Activated naive CD4-positive, alpha-beta T cell treated with anti-CD3 and anti-CD28 coated beads for 36 hours (primary cell): ENCODE measurements at regions not wholly inside any gene's neighbourhood (a gene's known extent, or its start where the extent isn't known, plus 50 kb on each side); places are given as distances from the start of the nearest gene placed in this dataset.

Source experiments
- CTCF ChIA-PET: fragments of 350-600 bp; sonication (Branson Sonifier 250); formaldehyde crosslinking; loops from one replicate; lab custom pipeline; 2021; ENCODE audit warnings: antibody characterized with exemption; lab: Charles Lee
- DNase-seq: peaks from one replicate; pipeline ENCODE4 v3.0.0-alpha.2; 2020
- H3K27ac Mint-ChIP-seq: one replicate; pipeline ENCODE4 v1.8.0; 2021; ENCODE audit warnings: mild to moderate bottlenecking, mixed read lengths
- H3K27me3 Mint-ChIP-seq: one replicate; pipeline ENCODE4 v1.8.0; 2021; ENCODE audit warnings: low read depth, mixed read lengths
- H3K36me3 Mint-ChIP-seq: one replicate; pipeline ENCODE4 v1.8.0; 2021; ENCODE audit warnings: low read depth, mixed read lengths
- H3K4me1 Mint-ChIP-seq: one replicate; pipeline ENCODE4 v1.8.0; 2021; ENCODE audit warnings: low read depth, mixed read lengths
- H3K4me3 Mint-ChIP-seq: one replicate; pipeline ENCODE4 v1.8.0; 2021; ENCODE audit warnings: mild to moderate bottlenecking, moderate library complexity, mixed read lengths
- H3K9me3 Mint-ChIP-seq: one replicate; pipeline ENCODE4 v1.8.0; 2021; ENCODE audit warnings: mixed read lengths
- intact Hi-C: fragments of 100-400 bp; cut with micrococcal nuclease; formaldehyde crosslinking; loops from one replicate; pipeline ENCODE4 v1.15.1; 2023

- Mint-ChIP-seq H3K9me3 (no peaks in the 10 kb centered on the region), H3K4me3 (no peak overlapping the region), H3K27me3 (no peaks in the 10 kb centered on the region), H3K4me1 (peaks cover 3% of the 10 kb centered on the region), H3K27ac (no peak overlapping the region), H3K36me3 (no peaks in the 10 kb centered on the region)
- CTCF ChIA-PET, result no interaction called here
- DNase-seq, result no peak
- intact Hi-C loops, result no loop called here
Observed at GRCh38 chr16:72536723-72537435, 364.9 kb upstream of the PMFBP1 start.

- Mint-ChIP-seq H3K36me3 (no peaks in the 10 kb centered on the region), H3K27ac (no peak overlapping the region), H3K9me3 (peaks cover 6% of the 10 kb centered on the region), H3K4me3 (no peak overlapping the region), H3K27me3 (no peaks in the 10 kb centered on the region), H3K4me1 (peaks cover 3% of the 10 kb centered on the region)
- CTCF ChIA-PET, result no interaction called here
- intact Hi-C loops, result no loop called here
- no peak for DNase-seq
Observed at GRCh38 chr16:72532906-72533410, 361.0 kb upstream of the PMFBP1 start.

GRCh38 chr16:72530434-72530833 is 358.5 kb upstream of the PMFBP1 start:
- Mint-ChIP-seq H3K4me1 (no peaks in the 10 kb centered on the region), H3K9me3 (peaks cover 9% of the 10 kb centered on the region), H3K4me3 (no peak overlapping the region), H3K36me3 (no peaks in the 10 kb centered on the region), H3K27me3 (no peaks in the 10 kb centered on the region), H3K27ac (no peak overlapping the region)
- no peak for DNase-seq
- CTCF ChIA-PET, result no interaction called here
- intact Hi-C loops, result no loop called here

- peaks cover 10% of the 10 kb centered on the region for H3K9me3 Mint-ChIP-seq
- CTCF ChIA-PET, result no interaction called here
- no peak overlapping the region for H3K4me3 Mint-ChIP-seq
- H3K27ac Mint-ChIP-seq, result no peak overlapping the region
- H3K36me3 Mint-ChIP-seq, result peaks cover 5% of the 10 kb centered on the region
- no peaks in the 10 kb centered on the region for H3K4me1 Mint-ChIP-seq
- no peaks in the 10 kb centered on the region for H3K27me3 Mint-ChIP-seq
- intact Hi-C loops, result no loop called here
- no peak for DNase-seq
Observed at GRCh38 chr16:72523087-72523486, 351.1 kb upstream of the PMFBP1 start.

- H3K4me3 Mint-ChIP-seq, result no peak overlapping the region
- no peaks in the 10 kb centered on the region for H3K27me3 Mint-ChIP-seq
- H3K36me3 Mint-ChIP-seq, result peaks cover 1% of the 10 kb centered on the region
- no peaks in the 10 kb centered on the region for H3K4me1 Mint-ChIP-seq
- no peak for DNase-seq
- no peak overlapping the region for H3K27ac Mint-ChIP-seq
- peaks cover 6% of the 10 kb centered on the region for H3K9me3 Mint-ChIP-seq
- intact Hi-C loops, result no loop called here
- CTCF ChIA-PET, result no interaction called here
Observed at GRCh38 chr16:72517154-72517553, 345.2 kb upstream of the PMFBP1 start.

- Mint-ChIP-seq H3K4me1 (no peaks in the 10 kb centered on the region), H3K9me3 (no peaks in the 10 kb centered on the region), H3K36me3 (no peaks in the 10 kb centered on the region), H3K27me3 (no peaks in the 10 kb centered on the region), H3K27ac (no peak overlapping the region), H3K4me3 (no peak overlapping the region)
- CTCF ChIA-PET, result no interaction called here
- intact Hi-C loops, result no loop called here
- DNase-seq, result no peak
Observed at GRCh38 chr16:72511171-72511570, 339.2 kb upstream of the PMFBP1 start.

- H3K4me3 Mint-ChIP-seq, result no peak overlapping the region
- H3K27me3 Mint-ChIP-seq, result no peaks in the 10 kb centered on the region
- no peak for DNase-seq
- CTCF ChIA-PET, result no interaction called here
- H3K27ac Mint-ChIP-seq, result no peak overlapping the region
- no peaks in the 10 kb centered on the region for H3K4me1 Mint-ChIP-seq
- H3K9me3 Mint-ChIP-seq, result no peaks in the 10 kb centered on the region
- intact Hi-C loops, result no loop called here
- H3K36me3 Mint-ChIP-seq, result no peaks in the 10 kb centered on the region
Observed at GRCh38 chr16:72508191-72508590, 336.2 kb upstream of the PMFBP1 start.

- H3K27ac Mint-ChIP-seq, result no peak overlapping the region
- CTCF ChIA-PET, result interaction anchor here (0.7 to 2.4 kb wide), 5 partner anchors 16 to 388 kb away, joined by 3 to 7 read pairs (median 4); no protein-coding TSS in a partner anchor
- H3K4me1 Mint-ChIP-seq, result peaks cover 3% of the 10 kb centered on the region
- intact Hi-C loops, result loop anchor here (1.0 to 5.0 kb wide), 3 partner anchors 345 to 1455 kb away; no protein-coding TSS in a partner anchor
- no peaks in the 10 kb centered on the region for H3K36me3 Mint-ChIP-seq
- H3K4me3 Mint-ChIP-seq, result no peak overlapping the region
- H3K9me3 Mint-ChIP-seq, result no peaks in the 10 kb centered on the region
- no peaks in the 10 kb centered on the region for H3K27me3 Mint-ChIP-seq
- no peak for DNase-seq
Observed at GRCh38 chr16:72502594-72503005, 330.6 kb upstream of the PMFBP1 start.

- no peak overlapping the region for H3K27ac Mint-ChIP-seq
- H3K27me3 Mint-ChIP-seq, result no peaks in the 10 kb centered on the region
- CTCF ChIA-PET, result interaction anchor here (0.6 to 2.4 kb wide), 6 partner anchors 16 to 1825 kb away, joined by 3 to 6 read pairs (median 4); no protein-coding TSS in a partner anchor
- H3K4me1 Mint-ChIP-seq, result peaks cover 3% of the 10 kb centered on the region
- no peak overlapping the region for H3K4me3 Mint-ChIP-seq
- no peaks in the 10 kb centered on the region for H3K36me3 Mint-ChIP-seq
- no peaks in the 10 kb centered on the region for H3K9me3 Mint-ChIP-seq
- peak; percentile 69 for DNase-seq
- intact Hi-C loops, result loop anchor here (1.0 to 5.0 kb wide), 3 partner anchors 345 to 1455 kb away; no protein-coding TSS in a partner anchor
Observed at GRCh38 chr16:72501739-72502593, 330.0 kb upstream of the PMFBP1 start.

- Mint-ChIP-seq H3K36me3 (no peaks in the 10 kb centered on the region), H3K4me3 (no peak overlapping the region), H3K27ac (no peak overlapping the region), H3K9me3 (no peaks in the 10 kb centered on the region), H3K27me3 (no peaks in the 10 kb centered on the region), H3K4me1 (peaks cover 3% of the 10 kb centered on the region)
- CTCF ChIA-PET, result interaction anchor here (0.9 to 1.5 kb wide), 2 partner anchors 347 to 1378 kb away, joined by 3 read pairs; no protein-coding TSS in a partner anchor
- no peak for DNase-seq
- intact Hi-C loops, result loop anchor here (5.0 kb wide), 1 partner anchor 1457 kb away; no protein-coding TSS in a partner anchor
Observed at GRCh38 chr16:72500545-72500944, 328.6 kb upstream of the PMFBP1 start.

GRCh38 chr16:72493716-72494415 is 321.9 kb upstream of the PMFBP1 start:
- CTCF ChIA-PET, result interaction anchor here (0.6 to 1.1 kb wide), 2 partner anchors 19 to 1344 kb away, joined by 3 read pairs; no protein-coding TSS in a partner anchor
- no peaks in the 10 kb centered on the region for H3K9me3 Mint-ChIP-seq
- no peaks in the 10 kb centered on the region for H3K36me3 Mint-ChIP-seq
- H3K27ac Mint-ChIP-seq, result no peak overlapping the region
- no peaks in the 10 kb centered on the region for H3K4me1 Mint-ChIP-seq
- no peak overlapping the region for H3K4me3 Mint-ChIP-seq
- DNase-seq, result no peak
- H3K27me3 Mint-ChIP-seq, result no peaks in the 10 kb centered on the region
- intact Hi-C loops, result no loop called here

GRCh38 chr16:72487283-72487682 is 315.3 kb upstream of the PMFBP1 start:
- H3K36me3 Mint-ChIP-seq, result no peaks in the 10 kb centered on the region
- peaks cover 13% of the 10 kb centered on the region for H3K4me1 Mint-ChIP-seq
- no peaks in the 10 kb centered on the region for H3K27me3 Mint-ChIP-seq
- peaks cover 5% of the 10 kb centered on the region for H3K9me3 Mint-ChIP-seq
- H3K4me3 Mint-ChIP-seq, result no peak overlapping the region
- H3K27ac Mint-ChIP-seq, result no peak overlapping the region
- CTCF ChIA-PET, result no interaction called here
- DNase-seq, result no peak
- intact Hi-C loops, result no loop called here
